ENCODE measurements at regions not wholly inside any gene's neighbourhood (a gene's known extent, or its start where the extent isn't known, plus 50 kb on each side); places are given as distances from the start of the nearest gene placed in this dataset.

DNA sequence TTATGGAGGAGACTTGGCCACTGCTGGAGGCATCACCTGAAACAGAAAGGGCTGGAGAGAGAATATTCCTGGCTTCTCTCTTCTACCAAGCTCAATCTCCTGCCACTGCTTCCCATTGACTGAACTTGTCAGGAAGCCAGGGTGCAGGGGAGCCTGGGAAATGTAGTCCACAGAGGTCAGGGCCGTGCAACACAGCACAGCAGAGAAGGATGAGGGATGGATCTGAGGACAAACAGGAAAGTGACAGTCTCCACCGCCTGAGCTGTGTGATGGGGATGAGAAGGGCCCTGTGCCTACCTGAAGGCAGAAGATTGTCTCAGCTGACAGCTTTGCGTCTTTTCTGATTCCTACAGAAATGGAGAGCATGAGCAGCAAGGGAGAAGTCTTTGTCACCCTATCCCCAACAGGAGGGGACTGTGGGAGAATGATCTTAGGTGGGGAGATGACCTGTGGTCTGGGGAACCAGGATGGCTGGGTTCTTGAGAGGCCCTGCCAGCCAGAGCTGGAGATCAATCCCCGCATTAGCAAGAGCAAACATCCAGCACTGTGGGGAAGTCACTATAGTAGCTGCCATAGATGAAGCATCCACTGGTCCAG, 114.2 kb downstream of the SNX5 start:
- CTCF ChIA-PET, result no interaction called here
- no peak overlapping the region for H3K27ac Mint-ChIP-seq

DNA sequence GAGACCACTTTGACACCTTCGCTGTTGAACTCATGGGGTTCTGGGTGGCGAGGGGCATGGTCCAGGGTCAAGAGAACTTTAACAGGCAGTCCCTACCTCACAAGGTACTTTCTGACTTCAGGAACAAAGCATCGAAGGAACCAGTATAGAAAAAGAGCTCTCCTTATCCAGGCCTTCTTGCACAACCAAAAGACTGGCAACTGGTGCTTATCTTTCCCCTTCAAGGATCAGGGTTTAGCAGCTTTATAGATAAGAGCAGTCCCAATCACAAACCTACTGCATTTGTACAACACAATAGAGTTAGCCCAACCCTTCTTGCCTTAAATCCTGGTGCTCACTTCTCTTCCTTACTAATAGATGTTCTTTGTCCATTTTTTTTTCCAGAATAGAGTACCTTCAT, 116.3 kb downstream of the SNX5 start:
- Histone ChIP-seq H3K27me3 (replicated peaks in 1 of 2; ENCODE audit: control insufficient read depth in 2 of 2, extremely low read depth in 1 of 2, insufficient read depth in 2 of 2, low read length in 1 of 2) (no peaks in the 10 kb centered on the region), H3K36me3 (ENCODE audit: control insufficient read depth in 2 of 2, extremely low read depth in 1 of 2, insufficient read depth in 1 of 2, low read length in 1 of 2) (no peaks in the 10 kb centered on the region), H3K27ac (ENCODE audit: low read length) (no peak overlapping the region), H3K9me3 (no peaks in the 10 kb centered on the region), H3K4me1 (ENCODE audit: control insufficient read depth in 1 of 2, extremely low read depth in 1 of 2, insufficient read depth in 2 of 2, low read length in 2 of 2) (peaks cover 0 to 19% of the 10 kb centered on the region in 2 experiments), H3K4me3 (ENCODE audit: control insufficient read depth in 1 of 2, extremely low read depth in 1 of 2, low read length in 1 of 2) (no peak overlapping the region)
- H3K27me3 Mint-ChIP-seq, result no peaks in the 10 kb centered on the region
- H3K27ac Mint-ChIP-seq, result no peak overlapping the region
- no peaks in the 10 kb centered on the region for H3K36me3 Mint-ChIP-seq
- ATAC-seq (replicated peaks in 1 of 4) (no peak), DNase-seq (no peak)
- no peak overlapping the region for H3K4me3 Mint-ChIP-seq
- peaks cover 7 to 33% (median 10%) of the 10 kb centered on the region in 3 donors for H3K4me1 Mint-ChIP-seq
- 100% methylated on average over 3 of the region's 3 CpGs for WGBS (ENCODE audit: insufficient coverage)
- ChIA-PET POLR2A (no interaction called here), CTCF (interaction anchor here in 1 of 2 donors (0.8 kb wide), 1 partner anchor 170 kb away, joined by 3 read pairs; the partner anchor contains the start of gene RRBP1)
- no peaks in the 10 kb centered on the region for H3K9me3 Mint-ChIP-seq

More for the DNA sequence above, 114.2 kb downstream of the SNX5 start:
- H3K27me3 Mint-ChIP-seq, result no peaks in the 10 kb centered on the region
- POLR2A ChIA-PET, result interaction anchor here in 1 of 2 donors (0.6 kb wide), 1 partner anchor 16 kb away, joined by 3 read pairs; no protein-coding TSS in a partner anchor
- ATAC-seq (replicated peaks in 1 of 4) (no peak), DNase-seq (no peak)
- WGBS (ENCODE audit: insufficient coverage), result 78% methylated on average over 3 of the region's 4 CpGs
- peaks cover 0 to 4% of the 10 kb centered on the region in 2 experiments for H3K27me3 ChIP-seq (replicated peaks in 1 of 2; ENCODE audit: control insufficient read depth in 2 of 2, extremely low read depth in 1 of 2, insufficient read depth in 2 of 2, low read length in 1 of 2)
- no peak overlapping the region for H3K27ac ChIP-seq (ENCODE audit: low read length)
- no peaks in the 10 kb centered on the region for H3K36me3 ChIP-seq (ENCODE audit: control insufficient read depth in 2 of 2, extremely low read depth in 1 of 2, insufficient read depth in 1 of 2, low read length in 1 of 2)
- no peaks in the 10 kb centered on the region for H3K9me3 Mint-ChIP-seq
- H3K4me1 Mint-ChIP-seq, result peaks cover 0 to 35% (median 7%) of the 10 kb centered on the region in 3 donors
- H3K9me3 ChIP-seq, result no peaks in the 10 kb centered on the region
- no peak overlapping the region for H3K4me3 Mint-ChIP-seq
- no peaks in the 10 kb centered on the region for H3K36me3 Mint-ChIP-seq
- H3K4me3 ChIP-seq (ENCODE audit: control insufficient read depth in 1 of 2, extremely low read depth in 1 of 2, low read length in 1 of 2), result no peak overlapping the region
- H3K4me1 ChIP-seq (ENCODE audit: control insufficient read depth in 1 of 2, extremely low read depth in 1 of 2, insufficient read depth in 2 of 2, low read length in 2 of 2), result peaks cover 0 to 14% of the 10 kb centered on the region in 2 experiments

DNA sequence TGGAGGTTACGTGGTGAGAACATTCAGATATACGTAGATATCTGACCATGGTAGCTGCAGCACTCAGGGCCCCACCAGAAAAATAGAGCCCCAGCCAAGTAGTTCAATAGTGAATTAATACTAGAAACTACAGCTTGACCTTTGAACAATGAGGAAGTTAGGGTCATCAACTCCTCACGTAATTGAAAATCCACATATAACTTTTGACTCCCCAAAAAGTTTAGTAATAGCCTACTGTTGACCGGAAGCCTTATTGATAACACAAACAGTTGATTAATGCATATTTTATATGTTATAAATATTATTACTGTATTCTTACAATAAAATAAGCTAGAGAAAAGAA, 117.9 kb downstream of the SNX5 start:
- DNase-seq (no peak), ATAC-seq (replicated peaks in 1 of 4) (no peak)
- H3K27ac Mint-ChIP-seq, result no peak overlapping the region
- H3K9me3 Mint-ChIP-seq, result no peaks in the 10 kb centered on the region
- no peak overlapping the region for H3K4me3 Mint-ChIP-seq
- ChIA-PET CTCF (no interaction called here), POLR2A (no interaction called here)
- peaks cover 13 to 37% (median 16%) of the 10 kb centered on the region in 3 donors for H3K4me1 Mint-ChIP-seq
- no CpG with 5 or more reads among the region's 4 CpGs for WGBS (ENCODE audit: insufficient coverage)
- no peak overlapping the region for H3K27ac ChIP-seq (ENCODE audit: low read length)
- H3K36me3 ChIP-seq (ENCODE audit: control insufficient read depth in 2 of 2, extremely low read depth in 1 of 2, insufficient read depth in 1 of 2, low read length in 1 of 2), result no peaks in the 10 kb centered on the region
- no peaks in the 10 kb centered on the region for H3K9me3 ChIP-seq
- H3K36me3 Mint-ChIP-seq, result no peaks in the 10 kb centered on the region
- no peaks in the 10 kb centered on the region for H3K27me3 ChIP-seq (replicated peaks in 1 of 2; ENCODE audit: control insufficient read depth in 2 of 2, extremely low read depth in 1 of 2, insufficient read depth in 2 of 2, low read length in 1 of 2)
- H3K4me3 ChIP-seq (ENCODE audit: control insufficient read depth in 1 of 2, extremely low read depth in 1 of 2, low read length in 1 of 2), result no peak overlapping the region
- no peaks in the 10 kb centered on the region for H3K27me3 Mint-ChIP-seq
- peaks cover 2 to 30% of the 10 kb centered on the region in 2 experiments for H3K4me1 ChIP-seq (ENCODE audit: control insufficient read depth in 1 of 2, extremely low read depth in 1 of 2, insufficient read depth in 2 of 2, low read length in 2 of 2)

DNA sequence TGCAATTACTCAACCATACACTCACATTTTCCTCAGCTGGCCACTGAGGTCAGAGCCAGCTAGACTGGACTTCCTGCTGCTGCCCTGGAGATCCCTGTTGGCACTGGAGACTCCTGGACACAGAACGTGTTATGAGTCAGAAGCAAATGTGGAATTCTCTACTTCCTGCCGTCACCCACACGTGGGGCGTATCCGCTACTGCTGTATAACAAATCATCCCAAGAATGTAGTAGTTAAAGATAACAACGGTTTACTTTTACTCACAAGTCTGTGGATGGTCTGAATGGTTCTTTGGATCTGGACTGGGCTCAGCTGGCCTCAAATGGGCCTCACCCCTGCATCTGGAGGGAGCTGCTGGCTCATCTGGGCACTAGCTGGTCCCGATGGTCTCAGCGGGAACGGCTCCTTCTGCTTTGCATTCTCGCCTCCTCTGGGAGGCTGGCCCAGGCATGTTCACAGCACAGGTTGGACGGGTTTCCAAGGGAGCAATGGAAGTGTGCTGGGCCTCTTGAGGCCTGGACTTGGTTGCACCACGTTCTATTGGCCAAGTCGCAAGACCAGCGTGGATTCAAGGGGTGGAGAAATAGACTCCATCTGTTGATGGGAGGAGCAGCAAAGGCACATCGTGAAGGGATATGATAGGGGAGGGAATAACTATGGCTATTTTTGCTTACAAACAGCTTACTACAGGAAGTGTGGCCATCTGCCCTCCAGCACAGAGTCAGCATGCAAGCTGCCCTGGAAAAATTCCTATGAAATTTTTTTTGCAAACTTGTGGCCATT, 118.5 kb downstream of the SNX5 start:
- DNase-seq, result no peak
- no peak overlapping the region for H3K27ac ChIP-seq (ENCODE audit: low read length)
- no peaks in the 10 kb centered on the region for H3K36me3 ChIP-seq (ENCODE audit: control insufficient read depth in 2 of 2, extremely low read depth in 1 of 2, insufficient read depth in 1 of 2, low read length in 1 of 2)
- H3K4me3 ChIP-seq (ENCODE audit: control insufficient read depth in 1 of 2, extremely low read depth in 1 of 2, low read length in 1 of 2), result no peak overlapping the region
- H3K9me3 ChIP-seq, result no peaks in the 10 kb centered on the region
- H3K4me1 ChIP-seq (ENCODE audit: control insufficient read depth in 1 of 2, extremely low read depth in 1 of 2, insufficient read depth in 2 of 2, low read length in 2 of 2), result peaks cover 2 to 30% of the 10 kb centered on the region in 2 experiments
- WGBS (ENCODE audit: insufficient coverage), result 87% methylated on average over 6 of the region's 15 CpGs
- Mint-ChIP-seq H3K9me3 (no peaks in the 10 kb centered on the region), H3K27ac (no peak overlapping the region), H3K4me1 (peaks cover 13 to 43% (median 16%) of the 10 kb centered on the region in 3 donors), H3K27me3 (peaks cover 0 to under 1% of the 10 kb centered on the region in 2 donors), H3K4me3 (no peak overlapping the region), H3K36me3 (no peaks in the 10 kb centered on the region)
- ATAC-seq (replicated peaks in 1 of 4), result no peak
- ChIA-PET CTCF (no interaction called here), POLR2A (no interaction called here)
- no peaks in the 10 kb centered on the region for H3K27me3 ChIP-seq (replicated peaks in 1 of 2; ENCODE audit: control insufficient read depth in 2 of 2, extremely low read depth in 1 of 2, insufficient read depth in 2 of 2, low read length in 1 of 2)

DNA sequence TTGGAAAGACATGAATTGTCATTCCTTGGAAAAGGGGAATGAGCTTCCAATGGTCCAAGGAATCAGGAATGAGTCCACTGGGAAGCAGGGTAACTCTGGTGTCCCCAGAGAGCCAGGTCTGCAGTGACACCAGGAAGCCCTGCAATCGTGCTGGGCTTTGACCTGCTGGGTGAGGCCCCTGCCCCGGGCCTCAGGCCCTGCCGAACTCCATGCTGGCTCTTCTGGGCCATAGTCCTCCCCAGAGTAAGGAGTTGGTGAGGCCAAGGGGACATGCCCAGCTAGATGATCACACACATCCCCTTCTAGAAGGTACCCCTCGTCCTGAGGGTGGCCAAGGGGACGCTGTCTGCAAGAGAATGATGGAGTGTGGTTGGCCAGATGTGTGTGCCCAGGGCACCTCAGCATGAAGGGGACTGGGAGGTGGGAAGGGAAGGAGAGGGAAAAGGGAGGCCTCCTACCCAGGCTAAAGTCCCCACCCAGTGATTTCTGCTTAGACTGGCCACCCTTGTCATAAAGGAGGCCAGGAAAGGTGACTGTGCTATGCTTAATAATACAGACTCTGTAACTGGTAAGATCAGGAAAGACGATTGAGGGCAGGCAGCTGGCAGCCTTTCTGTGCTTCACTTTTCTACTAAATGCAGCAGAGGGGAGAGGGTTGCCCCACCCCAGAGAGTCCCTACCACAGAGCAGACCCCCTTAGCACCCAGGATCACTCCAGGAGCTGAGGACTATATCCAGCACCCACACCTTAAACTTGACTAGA, 119.3 kb downstream of the SNX5 start:
- no peak overlapping the region for H3K4me3 Mint-ChIP-seq
- 93% methylated on average over 3 of the region's 6 CpGs for WGBS (ENCODE audit: insufficient coverage)
- peaks cover 2 to 34% of the 10 kb centered on the region in 2 experiments for H3K4me1 ChIP-seq (ENCODE audit: control insufficient read depth in 1 of 2, extremely low read depth in 1 of 2, insufficient read depth in 2 of 2, low read length in 2 of 2)
- no peak overlapping the region for H3K27ac ChIP-seq (ENCODE audit: low read length)
- no peaks in the 10 kb centered on the region for H3K9me3 Mint-ChIP-seq
- no peaks in the 10 kb centered on the region for H3K36me3 ChIP-seq (ENCODE audit: control insufficient read depth in 2 of 2, extremely low read depth in 1 of 2, insufficient read depth in 1 of 2, low read length in 1 of 2)
- ChIA-PET POLR2A (no interaction called here), CTCF (no interaction called here)
- H3K9me3 ChIP-seq, result no peaks in the 10 kb centered on the region
- DNase-seq (no peak), ATAC-seq (replicated peaks in 1 of 4) (no peak)
- peaks cover 13 to 46% (median 16%) of the 10 kb centered on the region in 3 donors for H3K4me1 Mint-ChIP-seq
- no peak overlapping the region for H3K27ac Mint-ChIP-seq
- no peaks in the 10 kb centered on the region for H3K36me3 Mint-ChIP-seq
- H3K27me3 ChIP-seq (replicated peaks in 1 of 2; ENCODE audit: control insufficient read depth in 2 of 2, extremely low read depth in 1 of 2, insufficient read depth in 2 of 2, low read length in 1 of 2), result no peaks in the 10 kb centered on the region
- peaks cover 0 to 4% of the 10 kb centered on the region in 2 donors for H3K27me3 Mint-ChIP-seq
- H3K4me3 ChIP-seq (ENCODE audit: control insufficient read depth in 1 of 2, extremely low read depth in 1 of 2, low read length in 1 of 2), result no peak overlapping the region

DNA sequence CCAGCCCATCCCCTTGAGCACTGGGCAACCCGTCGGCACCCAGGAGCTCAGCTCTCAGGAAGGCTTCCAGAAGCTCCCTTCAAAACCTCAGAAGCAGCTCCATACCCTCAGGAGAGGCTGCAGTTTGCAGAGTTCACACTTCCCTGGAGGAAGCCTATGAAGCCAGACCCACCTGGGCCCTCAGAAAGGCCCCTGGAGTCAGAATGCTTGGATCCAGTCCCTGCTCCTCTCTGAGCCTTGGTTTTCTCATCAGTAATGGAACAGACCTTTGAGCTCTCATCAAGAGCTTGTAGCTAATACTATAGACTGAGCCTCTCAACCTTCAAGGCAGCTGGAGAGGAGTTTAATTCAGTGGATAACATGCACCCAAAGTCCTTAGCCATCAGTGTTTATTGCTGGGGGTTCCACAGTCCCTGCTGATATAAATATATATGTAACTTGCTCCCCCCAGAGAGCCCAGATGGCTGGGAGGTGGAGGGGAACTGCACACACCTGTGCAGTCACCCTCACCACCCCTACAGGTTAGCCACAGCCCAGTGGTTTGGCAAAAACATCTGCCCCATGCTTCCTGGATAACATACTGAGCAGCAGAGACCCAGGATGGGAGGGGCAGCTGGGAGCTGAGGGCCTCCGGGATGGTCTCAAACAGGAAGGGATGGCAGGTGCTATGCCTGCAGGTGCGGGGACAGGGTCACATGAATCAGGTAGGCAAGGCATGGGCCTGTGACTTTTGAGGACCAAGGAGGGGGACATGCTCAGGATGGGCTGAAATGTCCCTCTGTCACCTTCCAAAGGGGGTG, 120.1 kb downstream of the SNX5 start:
- Histone ChIP-seq H3K9me3 (no peaks in the 10 kb centered on the region), H3K4me1 (ENCODE audit: control insufficient read depth in 1 of 2, extremely low read depth in 1 of 2, insufficient read depth in 2 of 2, low read length in 2 of 2) (peaks cover 2 to 42% of the 10 kb centered on the region in 2 experiments), H3K27me3 (replicated peaks in 1 of 2; ENCODE audit: control insufficient read depth in 2 of 2, extremely low read depth in 1 of 2, insufficient read depth in 2 of 2, low read length in 1 of 2) (no peaks in the 10 kb centered on the region), H3K27ac (ENCODE audit: low read length) (no peak overlapping the region), H3K36me3 (ENCODE audit: control insufficient read depth in 2 of 2, extremely low read depth in 1 of 2, insufficient read depth in 1 of 2, low read length in 1 of 2) (no peaks in the 10 kb centered on the region), H3K4me3 (ENCODE audit: control insufficient read depth in 1 of 2, extremely low read depth in 1 of 2, low read length in 1 of 2) (no peak overlapping the region)
- DNase-seq (no peak), ATAC-seq (replicated peaks in 1 of 4) (peak in 2 of 4 experiments; percentile 15 to 27)
- H3K4me1 Mint-ChIP-seq, result peaks cover 13 to 50% (median 20%) of the 10 kb centered on the region in 3 donors
- 28% methylated on average over 4 of the region's 4 CpGs for WGBS (ENCODE audit: insufficient coverage)
- POLR2A ChIA-PET, result no interaction called here
- no peaks in the 10 kb centered on the region for H3K9me3 Mint-ChIP-seq
- H3K27ac Mint-ChIP-seq, result peak overlapping the region in 1 of 2 donors; percentile 23
- CTCF ChIA-PET, result interaction anchor here in 1 of 2 donors (0.8 kb wide), 1 partner anchor 49 kb away, joined by 3 read pairs; no protein-coding TSS in a partner anchor
- no peak overlapping the region for H3K4me3 Mint-ChIP-seq
- H3K27me3 Mint-ChIP-seq, result peaks cover 0 to 4% of the 10 kb centered on the region in 2 donors
- H3K36me3 Mint-ChIP-seq, result no peaks in the 10 kb centered on the region
